GM21367 (cell line): ENCODE measurements at regions not wholly inside any gene's neighbourhood (a gene's known extent, or its start where the extent isn't known, plus 50 kb on each side); places are given as distances from the start of the nearest gene placed in this dataset.

Experiments
- ATAC-seq: cut with Tn5 transposase; IDR thresholded peaks from one replicate; pipeline ENCODE4 v1.9.1; 2021; ENCODE audit not compliant: unreplicated experiment

DNA sequence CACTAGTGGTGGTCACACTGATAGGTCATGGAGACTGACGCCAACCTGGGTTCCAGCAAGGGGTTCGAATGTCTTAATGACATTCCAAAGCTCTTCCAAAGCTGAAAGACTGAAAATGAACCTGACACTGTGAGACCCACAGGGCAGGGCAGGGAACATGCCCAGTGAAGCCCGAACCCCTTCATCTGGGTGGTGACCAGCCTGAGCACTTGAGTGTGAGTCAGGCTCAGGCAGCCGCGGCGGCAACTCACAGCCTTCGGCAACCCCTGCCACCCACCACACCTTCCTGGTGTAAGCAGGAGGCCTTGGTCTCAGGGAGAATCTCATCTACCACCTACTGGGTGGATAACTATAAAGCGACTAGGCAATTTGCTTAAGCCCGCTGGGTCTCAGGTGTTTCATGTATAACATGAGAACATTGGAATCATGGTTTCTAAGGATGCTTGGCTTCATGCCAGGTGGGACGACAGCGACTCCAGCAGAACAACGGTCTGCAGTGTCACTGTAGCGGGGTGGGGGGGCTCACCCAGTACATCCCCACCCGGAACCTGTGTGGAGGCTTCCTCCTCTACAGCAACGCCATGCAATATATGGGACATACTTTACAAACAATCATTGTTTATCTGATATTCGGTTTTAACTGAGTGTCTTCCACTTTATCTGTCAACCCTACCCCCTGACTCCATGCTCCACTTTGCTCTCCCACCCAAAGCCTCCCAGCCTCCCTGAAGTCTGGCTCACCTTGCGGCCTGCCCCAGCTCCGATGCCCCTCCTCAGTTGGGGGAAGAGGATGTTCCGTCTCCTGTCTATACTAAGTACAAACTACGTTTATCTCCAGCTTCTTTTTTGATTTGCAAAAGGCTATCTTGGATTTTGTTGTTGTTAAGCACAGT is 125.0 kb upstream of the MEF2A start:
- no peak for ATAC-seq

DNA sequence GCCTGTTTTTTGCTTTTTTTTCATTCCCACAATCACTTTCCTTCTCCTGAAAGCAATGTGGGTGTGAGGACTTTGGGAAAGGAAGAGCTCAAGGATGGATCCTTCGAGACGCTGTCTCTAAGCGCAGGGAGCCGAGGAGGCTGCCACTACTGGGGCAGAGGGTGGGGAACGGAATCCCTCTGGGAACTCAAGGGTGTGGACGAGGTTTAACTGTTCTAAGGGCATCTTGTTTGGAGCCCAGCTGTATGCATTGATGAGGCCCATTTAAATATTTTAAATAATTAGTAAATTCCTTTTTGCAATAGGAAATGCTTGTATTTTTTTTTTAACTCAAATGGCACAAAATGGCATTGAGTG is 124.4 kb upstream of the MEF2A start:
- no peak for ATAC-seq

DNA sequence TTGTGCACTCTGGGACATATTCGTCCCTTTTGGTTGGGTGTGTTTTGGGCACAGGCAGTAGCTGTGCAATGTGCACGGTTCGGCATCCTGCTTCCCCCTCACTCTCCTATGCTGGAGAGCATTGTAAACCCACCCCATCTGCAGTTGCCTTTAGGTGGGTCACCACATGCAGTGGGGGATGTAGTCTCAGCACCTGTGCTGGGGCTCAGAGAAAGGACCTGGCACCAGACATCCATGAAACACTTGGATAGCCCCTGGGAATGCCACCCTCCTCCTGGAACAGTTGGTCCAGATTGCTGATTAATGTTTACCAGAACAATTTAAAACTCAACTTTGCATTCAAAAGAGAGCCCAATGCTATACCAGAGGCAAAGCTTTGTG is 123.9 kb upstream of the MEF2A start:
- ATAC-seq = no peak

DNA sequence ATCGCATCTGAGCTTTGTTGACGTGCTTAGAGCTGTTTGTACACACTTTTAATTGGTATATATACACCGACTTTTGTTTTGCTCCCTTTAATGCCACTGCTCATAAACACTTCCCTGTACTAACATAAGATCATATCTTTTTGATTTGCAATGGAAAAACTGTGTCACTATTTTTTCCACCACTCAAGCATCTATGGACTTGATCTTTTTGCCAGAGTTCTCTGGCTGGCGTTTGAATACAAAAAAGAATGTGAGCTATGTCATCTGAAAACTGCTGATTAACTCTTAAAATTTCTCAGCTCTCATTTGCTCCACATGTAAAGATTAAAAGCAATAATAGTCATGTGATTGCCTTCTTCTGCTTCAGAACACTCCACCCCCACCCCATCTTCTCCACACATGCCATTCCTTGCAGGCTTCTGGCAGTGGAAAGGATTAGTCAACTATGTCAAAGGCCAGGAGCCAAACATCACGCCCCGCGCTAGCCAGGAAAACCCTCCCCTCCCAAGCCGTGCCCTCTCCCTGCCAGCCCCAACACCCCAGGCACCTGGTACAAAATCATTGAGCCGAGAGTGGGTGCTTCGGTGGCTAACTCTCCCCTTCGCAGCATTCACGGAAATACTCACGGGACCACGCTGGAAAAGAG is 123.4 kb upstream of the MEF2A start:
- ATAC-seq = no peak

DNA sequence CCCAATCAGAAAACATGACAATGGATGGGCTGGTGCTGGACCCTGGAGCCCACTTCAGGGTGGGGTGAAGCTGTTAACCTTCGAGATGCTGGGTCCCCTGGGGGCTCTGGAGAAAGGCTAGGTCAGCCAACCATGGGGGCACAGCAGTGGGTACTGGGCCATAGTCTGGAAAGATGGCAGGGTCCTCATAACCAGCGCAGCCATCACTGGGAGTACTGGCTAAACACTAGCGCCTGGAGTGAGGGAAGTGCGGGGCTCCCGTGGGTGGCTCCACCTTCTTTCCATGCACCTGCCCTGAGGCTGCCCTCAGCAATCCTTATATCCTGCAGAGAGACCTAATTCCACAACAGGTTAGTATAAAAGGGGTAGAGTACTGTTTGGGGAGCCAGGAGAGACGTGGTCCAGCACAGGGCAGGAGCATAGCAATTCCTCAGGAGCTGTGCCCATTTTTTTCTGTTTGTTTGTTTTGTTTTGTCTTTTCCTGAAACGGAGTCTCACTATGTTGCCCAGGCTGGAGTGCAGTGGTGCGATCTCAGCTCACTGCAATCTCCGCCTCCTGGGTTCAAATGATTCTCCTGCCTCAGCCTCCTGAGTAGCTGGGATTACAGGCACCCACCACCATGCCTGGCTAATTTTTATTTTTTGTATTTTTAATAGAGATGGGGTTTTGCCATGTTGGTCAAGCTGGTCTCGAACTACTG is 122.6 kb upstream of the MEF2A start:
- ATAC-seq = no peak

DNA sequence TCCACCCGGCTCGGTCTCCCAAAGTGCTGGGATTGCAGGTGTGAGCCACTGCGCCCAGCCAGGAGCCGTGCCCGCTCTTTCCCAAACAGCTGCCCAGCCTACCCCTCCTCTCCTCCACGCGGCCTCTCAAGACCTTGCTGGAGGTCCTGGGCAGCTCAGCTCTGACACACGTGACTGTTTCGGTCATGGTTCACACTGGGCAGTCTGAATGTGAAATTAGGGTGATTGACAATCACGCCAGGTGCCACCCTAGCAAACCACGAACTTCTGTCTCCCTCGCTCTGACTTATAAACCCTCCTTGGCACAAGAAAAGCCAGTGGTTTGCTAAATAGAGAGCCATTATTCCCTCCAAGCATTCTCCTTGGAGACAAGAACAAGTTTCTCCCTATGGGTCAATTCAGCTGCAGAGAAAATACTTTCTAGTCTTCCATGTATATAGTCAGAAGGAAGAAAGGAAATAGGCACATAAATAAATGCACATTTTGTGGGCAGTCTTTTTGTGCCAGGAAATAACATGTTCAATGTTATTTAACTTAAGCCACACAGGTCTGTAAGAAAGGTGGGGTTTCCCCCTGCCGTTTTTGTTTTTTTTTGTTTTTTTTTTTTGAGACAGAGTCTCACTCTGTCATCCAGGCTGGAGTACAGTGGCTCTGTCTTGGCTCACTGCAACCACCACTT is 121.9 kb upstream of the MEF2A start:
- no peak for ATAC-seq

DNA sequence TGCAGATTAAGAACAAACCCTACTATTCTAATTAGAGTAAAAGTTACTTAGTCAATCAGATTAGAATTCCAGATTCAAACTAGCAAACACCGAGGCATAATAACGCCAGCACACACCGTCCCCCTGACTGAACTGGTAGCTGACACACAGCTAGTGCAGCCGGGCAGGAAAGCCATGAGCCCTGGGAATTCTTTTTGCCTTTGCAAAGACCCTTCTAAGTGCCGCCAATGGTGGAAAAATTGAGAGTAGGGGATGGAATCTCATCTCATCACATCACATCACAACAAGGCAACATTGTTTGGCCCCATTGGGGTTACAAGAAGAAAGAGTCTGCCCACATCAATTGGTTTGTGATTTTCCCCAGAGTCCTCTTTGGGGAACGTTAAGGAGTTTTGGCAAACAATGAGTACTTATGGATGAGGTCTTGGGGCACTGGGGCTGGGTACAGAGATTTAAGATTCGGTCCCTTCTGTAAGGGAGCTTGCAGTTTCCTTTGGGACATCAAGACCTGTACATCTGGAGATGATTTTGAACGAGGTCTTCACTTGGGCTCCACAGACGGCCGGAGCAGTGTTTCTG is 120.4 kb upstream of the MEF2A start:
- no peak for ATAC-seq

DNA sequence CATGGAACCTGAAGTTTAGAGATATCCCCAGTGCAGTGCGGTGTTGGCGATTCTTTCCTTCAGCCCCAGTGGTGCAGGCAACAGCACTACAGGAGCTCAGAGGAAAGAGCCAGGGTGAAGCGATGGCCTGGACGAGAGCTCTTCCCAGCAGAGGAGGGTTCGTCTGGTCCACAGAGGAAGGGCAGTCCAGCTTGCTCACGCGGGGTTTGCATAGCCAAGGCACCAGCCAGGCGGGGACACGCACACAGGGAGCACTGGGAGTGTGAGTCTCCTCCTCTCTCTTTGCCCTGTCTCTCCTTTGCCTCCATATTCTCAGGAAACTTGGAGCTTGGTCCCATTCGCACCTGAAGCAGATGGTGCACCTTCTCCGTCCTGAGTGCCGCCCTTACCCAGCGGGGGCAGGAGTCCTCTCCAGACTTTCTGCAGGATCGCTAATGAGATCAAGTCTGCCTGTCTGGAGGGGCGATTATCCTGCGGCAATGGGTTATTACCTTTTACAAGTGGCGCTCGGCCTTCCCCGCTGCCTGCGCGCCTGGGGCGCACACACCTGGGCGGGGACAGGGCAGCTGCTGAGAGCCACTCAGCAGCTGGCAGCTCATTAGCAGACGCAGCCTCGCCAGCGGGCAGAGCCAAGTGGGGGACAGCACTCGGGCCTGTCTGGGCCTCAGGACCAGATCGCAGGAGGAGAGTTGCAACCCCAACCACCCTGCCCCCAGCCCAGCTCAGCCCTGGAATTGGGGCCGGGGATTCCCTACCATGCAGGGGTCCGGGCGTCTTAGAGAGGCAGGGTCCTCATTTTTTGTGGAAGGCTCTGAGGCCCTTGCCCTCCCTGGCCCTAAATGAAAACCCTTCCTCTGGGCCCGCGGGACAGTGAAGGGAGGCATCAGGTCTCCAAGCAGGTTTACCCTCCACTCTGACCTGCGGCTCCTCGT is 119.0 kb upstream of the MEF2A start:
- no peak for ATAC-seq

DNA sequence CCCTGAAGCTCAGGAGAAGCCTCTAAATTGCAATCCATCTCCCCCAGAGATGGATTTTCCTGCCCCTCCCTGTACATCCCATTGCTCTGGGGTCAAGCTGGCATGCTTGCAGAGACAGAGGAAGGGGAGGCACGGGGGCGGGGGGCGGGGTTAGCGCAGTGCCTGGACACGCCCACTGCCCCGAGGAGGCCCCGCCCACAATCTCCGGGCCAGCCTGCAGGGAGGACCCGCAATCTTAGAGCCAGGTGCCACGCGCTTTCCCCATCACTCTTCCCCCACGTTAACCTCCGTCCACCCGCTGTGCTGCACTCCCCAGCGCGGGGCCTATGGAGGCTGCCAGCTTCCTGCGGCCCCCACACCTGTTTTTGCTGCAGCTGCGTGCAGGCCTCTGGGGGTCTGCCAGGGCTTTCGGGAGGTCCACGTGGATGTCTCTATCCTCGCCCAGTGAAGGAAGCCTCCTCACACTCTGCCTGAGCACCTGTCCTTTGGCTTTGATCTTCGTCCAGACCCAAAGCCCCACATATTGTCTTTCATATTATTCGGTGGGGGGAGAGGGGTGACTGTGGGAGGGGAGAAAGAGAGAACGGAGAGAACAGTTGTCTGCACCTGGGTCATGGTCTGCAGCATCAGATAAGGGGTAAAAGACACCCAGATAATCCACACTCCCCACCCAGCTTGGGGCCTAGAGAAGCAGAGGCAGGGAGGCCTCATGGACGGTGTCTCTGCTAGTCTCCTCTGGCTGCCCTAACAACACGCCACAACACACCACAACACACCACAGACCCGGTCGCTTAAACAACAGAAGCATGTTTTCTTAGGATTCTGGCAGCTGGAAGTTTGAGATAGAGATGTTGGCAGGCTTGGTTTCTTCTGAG is 118.0 kb upstream of the MEF2A start:
- ATAC-seq = no peak

DNA sequence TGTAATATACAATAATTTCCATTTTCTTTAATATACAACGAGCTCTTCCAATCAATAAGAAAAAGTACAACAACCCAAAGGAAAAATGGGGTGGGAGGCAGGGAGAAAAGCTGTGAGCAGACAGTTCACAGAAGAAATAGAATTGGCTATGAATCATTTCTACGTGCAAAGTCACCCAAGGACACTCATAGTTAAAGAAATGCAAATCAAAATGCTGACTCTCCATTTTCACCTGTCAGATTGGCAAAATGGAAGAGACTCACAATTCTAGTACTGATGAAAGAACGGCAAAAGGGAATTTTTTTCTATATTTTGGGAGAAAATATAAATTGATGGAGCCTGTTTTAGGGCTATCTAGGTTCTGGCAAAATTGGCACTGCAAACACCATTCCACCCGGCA is 116.3 kb upstream of the MEF2A start:
- ATAC-seq = no peak

DNA sequence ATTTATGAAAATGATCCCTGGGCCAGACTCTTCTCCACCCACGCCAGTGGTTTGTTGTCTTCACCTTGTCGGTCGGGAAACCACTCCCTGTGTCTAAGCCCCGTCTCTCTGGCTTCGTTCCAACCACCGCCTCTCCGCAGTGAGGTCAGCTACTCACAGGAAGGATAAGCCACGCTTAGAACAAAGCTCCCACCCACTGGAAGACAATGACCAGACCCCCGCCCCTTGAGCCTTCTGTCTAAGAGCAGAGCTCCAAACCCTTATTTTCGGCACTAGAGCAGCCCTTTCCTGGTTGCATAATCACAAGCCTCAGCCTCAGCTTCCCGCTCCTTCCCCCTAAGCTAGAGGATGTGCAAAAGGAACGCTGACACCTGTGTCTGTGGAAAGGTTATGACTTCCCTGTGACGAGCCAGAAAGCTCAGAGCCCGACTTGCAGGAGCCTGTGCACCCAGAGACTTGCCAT is 114.9 kb upstream of the MEF2A start:
- ATAC-seq = no peak

DNA sequence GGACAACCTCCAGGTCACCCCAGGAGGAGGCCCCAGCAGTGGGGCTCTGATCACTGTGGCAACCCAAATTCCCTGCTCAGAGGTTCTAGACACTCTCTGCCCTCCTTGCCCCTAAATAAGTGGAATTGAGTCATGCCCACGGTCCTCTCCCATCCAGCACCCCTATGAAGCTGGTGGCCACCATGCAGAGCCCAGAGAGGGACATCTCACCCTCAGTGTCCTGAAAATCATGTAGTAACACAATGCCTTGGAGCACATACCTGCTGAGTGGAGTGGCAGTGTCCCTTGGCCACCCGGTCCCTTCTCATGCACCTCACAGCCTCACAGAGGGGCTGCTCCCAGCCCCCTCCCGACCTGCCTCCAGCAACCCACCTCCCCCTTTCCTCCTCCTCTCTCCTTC is 114.3 kb upstream of the MEF2A start:
- no peak for ATAC-seq

DNA sequence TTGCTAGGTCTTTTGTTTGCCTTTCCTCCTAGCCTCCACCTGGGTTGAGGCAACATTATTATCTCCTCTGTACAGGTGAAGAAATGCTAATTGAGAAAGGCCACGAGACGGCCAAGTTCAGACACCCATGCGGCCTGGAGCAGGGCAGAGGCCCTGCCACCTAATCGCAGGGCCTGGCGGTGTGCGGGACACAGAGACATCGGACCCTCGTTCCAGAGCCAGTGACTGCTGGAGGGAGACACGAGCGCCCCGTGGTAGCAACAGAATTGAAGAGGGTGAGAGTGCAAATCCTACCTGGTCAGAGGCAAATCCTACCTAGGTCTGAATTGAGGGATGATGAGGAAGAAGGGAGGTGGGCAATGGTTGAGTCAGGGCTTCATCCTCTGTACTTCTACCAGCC is 113.8 kb upstream of the MEF2A start:
- no peak for ATAC-seq

DNA sequence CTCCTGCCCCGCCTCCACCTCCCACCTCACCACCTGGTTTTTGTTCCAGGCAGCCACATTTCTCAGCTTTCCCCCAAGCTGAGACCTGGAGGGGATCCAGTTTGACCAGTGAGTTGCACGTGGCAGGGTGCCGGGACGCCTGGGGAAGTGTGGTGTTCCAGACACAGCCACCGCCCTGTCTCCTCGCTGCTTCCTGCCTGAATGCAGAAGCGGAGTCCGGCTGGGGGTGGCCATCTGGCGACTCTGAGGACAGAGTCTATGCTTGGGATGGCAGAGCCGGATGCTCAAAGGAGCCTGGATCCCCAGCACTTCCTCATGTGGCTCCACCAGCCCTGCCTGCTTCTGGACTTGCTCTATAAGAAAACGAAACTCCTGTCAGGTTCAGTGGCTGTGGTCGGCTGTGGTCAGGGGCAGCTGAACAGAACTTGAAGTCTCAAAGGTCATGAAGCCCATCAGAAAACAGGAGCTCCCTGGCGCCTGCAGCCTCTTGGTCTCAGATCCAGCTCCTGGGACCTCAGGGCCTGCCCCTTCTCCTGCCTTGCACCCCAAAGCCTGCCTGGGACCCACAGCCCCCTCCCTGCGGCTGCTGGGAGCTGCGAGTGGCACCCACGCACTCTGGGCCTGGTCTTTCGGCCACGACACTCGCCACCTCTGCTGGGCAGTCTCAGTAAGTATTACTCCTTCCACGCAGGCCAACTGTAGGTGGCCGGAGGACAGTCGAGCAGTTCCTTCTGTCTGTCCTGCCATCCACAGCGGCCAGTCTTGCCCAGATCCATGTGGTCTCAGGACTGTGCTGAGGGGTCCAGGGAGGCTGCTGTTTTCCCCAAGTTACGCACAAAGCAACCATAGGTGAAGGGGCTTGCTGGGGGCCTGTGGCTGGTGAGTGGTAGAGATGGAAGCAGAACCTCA is 112.8 kb upstream of the MEF2A start:
- ATAC-seq = peak; percentile 82

DNA sequence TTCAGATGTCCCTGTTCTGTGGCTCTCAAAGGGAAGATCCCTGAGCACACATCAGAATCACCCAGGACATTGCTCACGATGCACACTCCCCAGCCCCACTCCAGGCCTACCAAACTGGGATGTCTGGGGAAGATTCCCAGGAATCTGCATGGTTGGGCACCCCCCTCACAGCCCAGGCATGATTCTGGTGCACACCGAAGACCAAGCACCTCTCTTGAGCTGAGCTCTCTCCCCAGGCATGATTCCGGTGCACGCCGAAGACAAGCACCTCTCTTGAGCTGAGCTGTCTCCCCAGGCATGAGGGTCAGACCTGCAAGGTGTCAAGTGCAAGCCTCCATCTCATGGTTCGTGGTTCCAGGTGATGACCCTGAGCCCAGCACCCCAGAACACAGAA is 112.2 kb upstream of the MEF2A start:
- ATAC-seq = no peak

DNA sequence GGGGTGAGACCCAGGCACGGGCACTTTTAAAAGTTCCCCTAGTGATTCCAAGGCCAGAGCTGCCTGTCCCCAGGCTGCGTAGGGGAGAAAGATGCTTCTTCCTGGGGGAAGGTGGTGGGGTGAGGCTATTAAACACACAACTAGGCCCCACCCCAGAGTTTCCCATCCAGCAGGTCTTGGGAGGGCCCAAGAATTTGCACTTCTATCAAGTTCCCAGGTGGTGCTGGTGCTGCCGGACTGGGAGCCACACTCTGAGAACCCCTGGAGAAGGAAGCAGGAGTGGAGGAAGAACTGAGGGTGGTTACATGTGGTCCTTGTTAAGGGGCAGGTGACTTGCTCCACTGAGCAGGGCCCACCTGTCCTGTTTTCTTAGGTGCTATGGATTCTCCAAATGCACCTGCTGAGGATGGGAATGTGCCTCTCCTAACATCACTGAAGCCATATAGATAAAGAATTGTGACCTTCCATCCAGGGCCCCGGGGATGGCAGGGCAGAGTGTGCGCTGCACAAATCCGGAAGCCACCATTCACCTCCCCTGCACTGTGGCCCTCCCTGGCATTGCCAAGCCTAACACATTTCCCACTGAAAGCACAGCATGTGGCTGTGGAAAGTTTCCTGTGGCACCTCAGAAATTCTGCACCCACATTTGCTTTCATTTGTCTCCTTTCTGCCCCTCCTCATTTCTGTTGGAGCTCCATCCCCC is 111.5 kb upstream of the MEF2A start:
- no peak for ATAC-seq
